Fibroblast of skin of scalp (primary cell): ENCODE measurements at regions not wholly inside any gene's neighbourhood (a gene's known extent, or its start where the extent isn't known, plus 50 kb on each side); places are given as distances from the start of the nearest gene placed in this dataset.

ENCODE experiments used
- DNase-seq: peaks from one replicate; pipeline ENCODE4 v3.0.0-alpha.2; 2013

- no peak for DNase-seq
Measured at GRCh38 chr7:14962778-14963177, 60.2 kb upstream of the DGKB start.

DNA sequence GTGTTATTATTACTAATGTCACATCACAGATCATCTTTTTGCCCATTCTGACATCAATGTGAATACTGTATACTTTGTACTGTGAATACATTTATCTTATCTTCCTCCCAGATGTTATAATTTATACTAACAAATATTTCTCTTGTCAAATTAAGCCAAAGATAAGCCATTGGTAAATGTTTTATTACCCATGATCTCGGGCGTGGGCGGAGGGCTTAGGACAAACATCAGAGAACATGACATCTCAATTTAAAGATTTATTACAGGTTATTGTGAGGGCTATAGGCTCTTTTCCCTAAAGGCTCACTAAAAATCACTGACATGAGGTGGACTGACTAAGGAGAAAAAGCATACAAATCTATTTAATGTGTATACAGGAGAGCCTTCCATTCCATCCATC lies 58.2 kb upstream of the DGKB start:
- no peak for DNase-seq

DNA sequence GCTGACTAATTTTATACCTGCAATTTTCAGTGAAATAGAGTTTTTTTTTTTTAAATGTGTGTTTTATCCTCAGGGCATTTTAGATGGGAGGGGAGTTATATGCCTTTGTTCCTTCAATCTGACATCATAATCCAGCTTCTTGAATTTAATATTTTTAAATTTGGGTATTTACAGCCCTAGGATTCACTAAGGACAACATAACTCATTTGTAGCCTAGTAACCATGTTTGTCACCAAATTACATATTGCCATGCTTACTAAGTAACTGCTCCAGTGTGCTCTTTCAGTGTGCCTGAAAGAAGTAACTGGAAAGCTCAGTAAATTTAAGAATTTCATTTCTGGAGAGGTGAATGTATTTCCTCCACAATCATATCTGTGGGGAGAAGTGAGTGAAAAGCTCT lies 56.8 kb upstream of the DGKB start:
- no peak for DNase-seq

DNA sequence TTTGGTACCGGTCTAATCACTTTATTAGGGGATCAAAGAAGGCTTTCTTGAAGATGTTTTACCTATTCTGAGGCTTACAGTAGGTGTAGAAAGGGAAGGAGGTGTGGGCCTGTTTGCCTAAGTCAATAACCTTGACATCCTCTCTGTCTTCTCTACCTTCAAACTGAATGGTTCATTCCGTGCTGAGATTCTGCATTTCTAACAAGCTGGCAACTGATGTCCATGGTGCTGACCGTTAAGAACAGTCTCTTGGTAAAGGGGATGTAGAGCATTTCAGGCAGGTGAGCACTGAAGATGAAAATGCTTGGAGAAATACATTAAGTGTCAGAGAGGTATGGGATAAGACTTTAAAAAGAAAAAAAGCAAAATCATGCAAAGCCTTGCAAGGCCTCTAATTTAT lies 51.5 kb upstream of the DGKB start:
- no peak for DNase-seq
